ENCODE measurements at regions not wholly inside any gene's neighbourhood (a gene's known extent, or its start where the extent isn't known, plus 50 kb on each side); places are given as distances from the start of the nearest gene placed in this dataset.

DNA sequence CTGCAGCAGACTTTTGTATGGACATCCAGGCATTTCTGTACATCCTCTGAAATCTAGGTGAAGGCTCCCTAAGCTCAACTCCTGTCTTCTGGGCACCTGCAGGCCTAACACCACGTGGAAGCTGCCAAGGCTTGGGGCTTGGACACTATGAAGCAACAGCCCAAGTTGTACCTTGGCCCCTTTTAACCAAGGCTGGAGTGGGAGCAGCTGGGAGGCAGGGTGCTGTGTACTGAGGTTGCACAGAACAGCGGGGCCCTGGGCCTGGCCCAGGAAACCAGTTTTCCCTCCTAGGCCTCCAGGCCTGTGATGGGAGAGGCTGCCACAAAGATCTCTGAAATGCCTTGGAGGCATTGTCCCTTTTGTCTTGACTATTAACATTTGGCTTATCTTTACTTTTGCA is 214.4 kb upstream of the LRIG3 start:
- TF ChIP-seq, protein P1, sequence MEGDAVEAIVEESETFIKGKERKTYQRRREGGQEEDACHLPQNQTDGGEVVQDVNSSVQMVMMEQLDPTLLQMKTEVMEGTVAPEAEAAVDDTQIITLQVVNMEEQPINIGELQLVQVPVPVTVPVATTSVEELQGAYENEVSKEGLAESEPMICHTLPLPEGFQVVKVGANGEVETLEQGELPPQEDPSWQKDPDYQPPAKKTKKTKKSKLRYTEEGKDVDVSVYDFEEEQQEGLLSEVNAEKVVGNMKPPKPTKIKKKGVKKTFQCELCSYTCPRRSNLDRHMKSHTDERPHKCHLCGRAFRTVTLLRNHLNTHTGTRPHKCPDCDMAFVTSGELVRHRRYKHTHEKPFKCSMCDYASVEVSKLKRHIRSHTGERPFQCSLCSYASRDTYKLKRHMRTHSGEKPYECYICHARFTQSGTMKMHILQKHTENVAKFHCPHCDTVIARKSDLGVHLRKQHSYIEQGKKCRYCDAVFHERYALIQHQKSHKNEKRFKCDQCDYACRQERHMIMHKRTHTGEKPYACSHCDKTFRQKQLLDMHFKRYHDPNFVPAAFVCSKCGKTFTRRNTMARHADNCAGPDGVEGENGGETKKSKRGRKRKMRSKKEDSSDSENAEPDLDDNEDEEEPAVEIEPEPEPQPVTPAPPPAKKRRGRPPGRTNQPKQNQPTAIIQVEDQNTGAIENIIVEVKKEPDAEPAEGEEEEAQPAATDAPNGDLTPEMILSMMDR (IDR thresholded peaks at IDR 0.05) = no peak
- no peak for TF ChIP-seq POLR2A (IDR thresholded peaks at IDR 0.05)
